RWPE2 (cell line): ENCODE measurements at regions not wholly inside any gene's neighbourhood (a gene's known extent, or its start where the extent isn't known, plus 50 kb on each side); places are given as distances from the start of the nearest gene placed in this dataset.

Experiments used
- ATAC-seq: fragments of 200-7000 bp; cut with Tn5 transposase; 3 replicates; pipeline ENCODE4 v1.9.1; 2021; ENCODE audit warnings: low read depth
- DNase-seq: peaks from one replicate; pipeline ENCODE4 v3.0.0-alpha.2; 2020; ENCODE audit warnings: low spot score
- H3K27ac ChIP-seq: fragments of 450-650 bp; 2 replicates; pipeline ENCODE4 v1.5.1; 2017; ENCODE audit warnings: mild to moderate bottlenecking; ENCODE audit not compliant: poor library complexity, severe bottlenecking
- H3K27me3 ChIP-seq: fragments of 250-450 bp; sonication (Bioruptor Pico); 2 replicates; pipeline ENCODE4 v1.5.1; 2021; ENCODE audit warnings: mild to moderate bottlenecking, moderate library complexity; ENCODE audit not compliant: insufficient read depth, poor library complexity, severe bottlenecking
- H3K36me3 ChIP-seq: fragments of 250-450 bp; sonication (Bioruptor Pico); 2 replicates; pipeline ENCODE4 v1.5.1; 2020; ENCODE audit warnings: low read depth, mild to moderate bottlenecking, moderate library complexity
- H3K4me1 ChIP-seq: fragments of 250-450 bp; sonication (Bioruptor Pico); 2 replicates; pipeline ENCODE4 v1.5.1; 2021; ENCODE audit warnings: mild to moderate bottlenecking, moderate library complexity; ENCODE audit not compliant: insufficient read depth, poor library complexity, severe bottlenecking
- H3K4me3 ChIP-seq: fragments of 250-450 bp; sonication (Bioruptor Pico); 2 replicates; pipeline ENCODE4 v1.5.1; 2021; ENCODE audit warnings: mild to moderate bottlenecking, moderate library complexity; ENCODE audit not compliant: severe bottlenecking
- H3K9me3 ChIP-seq: fragments of 250-450 bp; sonication (Bioruptor Pico); 2 replicates; pipeline ENCODE4 v1.5.1; 2021; ENCODE audit warnings: mild to moderate bottlenecking, moderate library complexity; ENCODE audit not compliant: severe bottlenecking
- TF ChIP-seq, protein P1 (sequence below): fragments of 450-650 bp; IDR thresholded peaks from one replicate; pipeline ENCODE4 v1.5.1; 2017; ENCODE audit warnings: mild to moderate bottlenecking, moderate library complexity; ENCODE audit not compliant: poor library complexity, severe bottlenecking

DNA sequence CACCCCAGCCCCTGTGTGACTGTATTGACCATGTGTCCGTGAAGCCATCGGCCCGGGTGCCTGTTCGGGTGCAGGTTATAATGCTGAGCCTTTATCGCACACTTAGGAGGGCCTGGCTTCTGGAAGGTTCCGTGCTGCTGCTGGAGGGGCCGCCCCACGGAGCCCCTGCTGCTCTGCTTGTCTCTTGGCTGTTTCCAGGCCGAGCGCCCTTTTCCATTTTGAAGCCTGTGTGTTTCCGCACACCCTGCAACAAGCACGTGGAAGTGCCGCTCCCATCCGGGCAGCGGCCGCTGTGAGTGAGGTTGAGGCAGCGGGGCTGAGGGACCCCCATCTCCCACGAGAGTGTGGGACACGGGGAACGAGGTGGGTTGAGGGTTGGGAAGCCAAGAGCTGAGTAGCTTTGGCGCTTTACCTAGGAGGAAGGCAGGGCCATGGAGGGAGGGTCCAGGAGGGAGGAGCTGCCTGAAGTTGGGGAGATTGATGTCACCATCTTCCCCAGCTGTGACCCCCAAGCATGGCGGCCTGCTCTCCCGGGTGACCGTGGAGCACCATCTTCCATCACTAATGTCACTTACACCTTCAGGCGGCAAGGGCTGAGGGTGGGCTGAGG is 200.1 kb upstream of the GSE1 start:
- no peak overlapping the region for H3K27ac ChIP-seq
- no peaks in the 10 kb centered on the region for H3K36me3 ChIP-seq
- H3K27me3 ChIP-seq = no peaks in the 10 kb centered on the region
- TF ChIP-seq, protein P1, sequence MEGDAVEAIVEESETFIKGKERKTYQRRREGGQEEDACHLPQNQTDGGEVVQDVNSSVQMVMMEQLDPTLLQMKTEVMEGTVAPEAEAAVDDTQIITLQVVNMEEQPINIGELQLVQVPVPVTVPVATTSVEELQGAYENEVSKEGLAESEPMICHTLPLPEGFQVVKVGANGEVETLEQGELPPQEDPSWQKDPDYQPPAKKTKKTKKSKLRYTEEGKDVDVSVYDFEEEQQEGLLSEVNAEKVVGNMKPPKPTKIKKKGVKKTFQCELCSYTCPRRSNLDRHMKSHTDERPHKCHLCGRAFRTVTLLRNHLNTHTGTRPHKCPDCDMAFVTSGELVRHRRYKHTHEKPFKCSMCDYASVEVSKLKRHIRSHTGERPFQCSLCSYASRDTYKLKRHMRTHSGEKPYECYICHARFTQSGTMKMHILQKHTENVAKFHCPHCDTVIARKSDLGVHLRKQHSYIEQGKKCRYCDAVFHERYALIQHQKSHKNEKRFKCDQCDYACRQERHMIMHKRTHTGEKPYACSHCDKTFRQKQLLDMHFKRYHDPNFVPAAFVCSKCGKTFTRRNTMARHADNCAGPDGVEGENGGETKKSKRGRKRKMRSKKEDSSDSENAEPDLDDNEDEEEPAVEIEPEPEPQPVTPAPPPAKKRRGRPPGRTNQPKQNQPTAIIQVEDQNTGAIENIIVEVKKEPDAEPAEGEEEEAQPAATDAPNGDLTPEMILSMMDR = no peak
- no peak for ATAC-seq
- H3K9me3 ChIP-seq = no peaks in the 10 kb centered on the region
- DNase-seq = peak; percentile 65
- H3K4me3 ChIP-seq = no peak overlapping the region
- no peaks in the 10 kb centered on the region for H3K4me1 ChIP-seq

DNA sequence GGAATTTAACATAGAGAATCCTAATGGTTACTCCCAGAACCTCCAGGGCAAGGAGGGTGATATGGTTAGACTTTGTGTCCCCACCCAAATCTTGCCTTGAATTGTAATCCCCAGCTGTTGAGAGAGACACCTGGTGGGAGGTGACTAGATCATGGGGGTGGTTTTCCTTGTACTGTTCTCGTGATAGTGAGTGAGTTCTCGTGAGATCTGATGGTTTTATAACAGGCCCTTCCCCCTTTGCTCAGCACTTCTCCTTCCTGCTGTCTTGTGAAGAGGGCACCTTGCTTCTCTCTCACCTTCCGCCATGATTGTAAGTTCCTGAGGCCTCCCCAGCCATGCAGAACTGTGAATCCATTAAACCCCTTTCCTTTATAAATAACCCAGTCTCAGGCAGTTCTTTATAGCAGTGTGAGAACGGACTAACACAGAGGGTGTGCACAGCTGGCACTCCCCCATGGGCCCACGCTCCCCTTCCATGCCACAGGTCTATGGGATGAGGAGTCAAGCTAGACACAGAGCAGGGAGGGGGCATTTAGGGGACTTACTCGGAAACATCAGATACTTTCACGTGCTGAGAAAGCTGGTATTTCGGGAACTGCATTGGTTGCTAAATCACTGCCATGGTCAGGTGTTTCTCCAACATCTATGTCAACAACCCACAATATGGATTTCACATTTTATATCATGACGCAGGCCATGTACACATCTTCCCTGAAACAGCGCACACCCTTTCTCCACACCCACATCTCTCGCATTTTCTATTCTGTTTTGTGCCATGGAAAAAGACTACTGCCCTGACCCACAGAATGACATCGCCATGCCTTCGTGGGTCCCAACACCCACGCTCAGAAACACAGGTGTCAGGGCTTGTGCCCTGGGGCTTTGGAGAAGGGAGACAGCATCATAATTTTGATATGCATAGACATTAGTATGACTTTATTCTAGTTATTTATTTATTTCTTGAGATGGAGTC is 199.1 kb upstream of the GSE1 start:
- Histone ChIP-seq H3K4me3 (no peak overlapping the region), H3K27me3 (no peaks in the 10 kb centered on the region), H3K9me3 (no peaks in the 10 kb centered on the region), H3K36me3 (no peaks in the 10 kb centered on the region), H3K27ac (no peak overlapping the region), H3K4me1 (no peaks in the 10 kb centered on the region)
- TF ChIP-seq, protein P1 = no peak
- ATAC-seq (no peak), DNase-seq (peak; percentile 34)

DNA sequence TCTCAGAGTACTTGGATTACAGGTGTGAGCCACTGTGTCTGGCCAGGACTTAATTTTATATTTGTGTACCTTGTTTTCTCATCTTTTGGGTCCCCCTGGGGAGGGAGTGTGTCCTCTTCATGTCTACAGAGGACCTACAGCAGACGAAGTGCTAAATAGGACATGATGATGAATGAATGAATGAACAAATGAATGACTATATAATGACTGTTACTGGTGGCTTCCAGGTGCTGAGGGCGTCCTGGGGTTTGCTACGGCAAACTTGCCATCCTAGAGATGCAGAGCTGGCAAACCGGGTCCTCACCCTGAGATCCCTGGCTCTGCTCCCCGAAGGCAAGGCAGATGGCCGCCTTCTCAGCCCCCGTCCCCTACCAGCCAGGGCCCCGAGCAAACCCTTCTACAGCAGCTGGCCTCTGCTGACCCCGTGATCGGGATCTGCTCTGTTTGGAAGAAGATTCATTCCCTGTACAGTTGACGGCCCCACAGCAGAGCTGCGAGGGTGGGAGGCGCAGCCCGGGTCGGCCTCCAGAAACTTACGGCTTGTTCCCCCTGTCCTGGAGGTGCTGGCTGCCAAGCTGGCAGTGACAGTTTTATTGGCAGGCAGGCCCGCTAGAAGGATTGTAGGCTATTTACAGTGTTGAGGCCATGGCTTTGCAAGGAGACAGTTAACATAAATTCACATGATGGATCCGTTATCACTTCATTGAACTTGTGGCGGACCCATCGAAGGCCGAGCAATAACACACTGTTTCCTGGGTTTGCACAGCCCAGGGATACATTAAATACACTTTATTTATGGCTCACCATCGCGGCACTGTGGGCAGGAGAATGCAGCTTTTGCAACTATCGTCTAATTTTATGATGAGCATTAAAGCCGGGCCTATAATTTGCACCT is 197.7 kb upstream of the GSE1 start:
- no peaks in the 10 kb centered on the region for H3K4me1 ChIP-seq
- H3K4me3 ChIP-seq = no peak overlapping the region
- ATAC-seq (no peak), DNase-seq (peak; percentile 51)
- H3K27ac ChIP-seq = no peak overlapping the region
- H3K36me3 ChIP-seq = no peaks in the 10 kb centered on the region
- TF ChIP-seq, protein P1 = no peak
- no peaks in the 10 kb centered on the region for H3K9me3 ChIP-seq
- no peaks in the 10 kb centered on the region for H3K27me3 ChIP-seq

DNA sequence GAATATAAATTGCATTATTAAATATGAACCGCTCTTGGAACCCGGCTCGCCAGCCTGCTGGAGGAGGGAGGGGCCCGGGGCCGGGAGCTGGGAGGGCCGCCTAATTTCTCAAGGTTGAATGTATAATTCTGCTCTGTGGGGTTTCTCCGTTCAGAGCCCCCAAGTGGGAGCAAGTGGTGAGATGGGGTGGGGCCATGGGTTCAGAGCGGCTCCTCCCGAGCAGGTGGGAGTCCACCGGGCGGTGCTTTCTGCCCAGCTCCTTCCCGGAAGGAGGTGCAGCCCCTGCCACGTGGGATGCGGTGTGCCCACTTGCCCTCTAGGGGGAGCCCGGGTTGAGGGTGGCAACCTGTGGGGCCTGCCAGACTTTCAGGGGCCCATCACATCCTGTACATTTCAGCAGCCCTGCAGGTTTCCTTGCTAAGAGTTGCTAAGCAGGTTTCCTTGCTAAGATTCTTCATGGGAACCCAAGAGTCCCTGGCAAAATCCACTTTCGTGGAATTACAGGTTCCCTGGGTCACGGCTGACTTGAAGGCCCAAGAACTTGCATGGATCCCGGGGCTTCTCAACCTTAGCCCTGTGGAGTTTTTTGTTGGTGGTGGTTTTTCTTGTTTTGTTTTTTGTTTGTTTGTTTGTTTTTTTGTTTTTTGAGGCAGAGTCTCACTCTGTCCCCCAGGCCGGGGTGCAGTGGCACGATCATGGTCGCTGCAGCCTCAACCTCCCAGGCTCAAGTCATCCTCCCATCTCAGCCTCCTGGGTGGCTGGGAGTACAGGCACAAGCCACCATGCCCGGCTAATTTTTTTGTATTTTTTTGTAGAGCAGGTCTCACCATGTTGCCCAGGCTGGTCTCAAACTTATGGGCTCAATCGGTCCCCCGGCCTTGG is 196.7 kb upstream of the GSE1 start:
- DNase-seq = peak; percentile 67

More for the DNA sequence above, 196.7 kb upstream of the GSE1 start:
- Histone ChIP-seq H3K4me1 (no peaks in the 10 kb centered on the region), H3K9me3 (no peaks in the 10 kb centered on the region), H3K27me3 (no peaks in the 10 kb centered on the region), H3K36me3 (no peaks in the 10 kb centered on the region), H3K4me3 (no peak overlapping the region), H3K27ac (no peak overlapping the region)
- TF ChIP-seq, protein P1 = peak; percentile 66
- peak; percentile 73; the same call in 2 of the 3 replicates for ATAC-seq
